GM12878 (cell line): ENCODE measurements at regions not wholly inside any gene's neighbourhood (a gene's known extent, or its start where the extent isn't known, plus 50 kb on each side); places are given as distances from the start of the nearest gene placed in this dataset.

ENCODE experiments used
- ATAC-seq: fragments of 200-7000 bp; cut with Tn5 transposase; 3 replicates; pipeline ENCODE4 v1.9.1; 2020; ENCODE audit warnings: mild to moderate bottlenecking, moderate library complexity
- BruUV-seq: library from RNA; stranded (reverse); fragments of 400-500 nt; replicated peaks from 2 replicates; lab custom pipeline; 2021; lab: Mats Ljungman, UMichigan
- CTCF ChIA-PET: fragments of 300-600 bp; sonication (Branson Sonifier 250); formaldehyde crosslinking; extraction: SDS; loops from one replicate; lab custom pipeline; 2021; ENCODE audit warnings: inconsistent platforms; lab: Yijun Ruan, JAX
- POLR2A ChIA-PET: fragments of 350-600 bp; formaldehyde crosslinking; extraction: SDS; loops from one replicate; lab custom pipeline; 2021; ENCODE audit warnings: inconsistent platforms; lab: Charles Lee
- RAD21 ChIA-PET: fragments of 300-600 bp; sonication (Branson Sonifier 250); formaldehyde crosslinking; loops from one replicate; lab custom pipeline; 2023; ENCODE audit warnings: antibody characterized with exemption; ENCODE audit not compliant: unreplicated experiment; lab: Charles Lee
- SMC1A ChIA-PET: fragments of 300-600 bp; sonication (Branson Sonifier 250); formaldehyde crosslinking; loops from one replicate; lab custom pipeline; 2023; ENCODE audit not compliant: unreplicated experiment, uncharacterized antibody; lab: Charles Lee
- DNase-seq: peaks from one replicate; pipeline ENCODE4 v3.0.0-alpha.2; 2011; ENCODE audit warnings: low read depth, low spot score
- FAIRE-seq: peaks from 3 replicates; lab custom pipeline; 2011; peaks lifted over from hg19 to GRCh38; lab: Jason Lieb, UNC
- H2AFZ ChIP-seq: 2 replicates; pipeline ENCODE4 v1.6.0; 2011; ENCODE audit warnings: low read depth, low read length, control low read depth; ENCODE audit not compliant: control insufficient read depth
- H3K27ac ChIP-seq: 2 replicates; pipeline ENCODE4 v1.5.1; 2011; ENCODE audit warnings: control low read depth; ENCODE audit not compliant: control insufficient read depth, insufficient read depth
- H3K27me3 ChIP-seq, 2 experiments: replicated peaks in 1 of 2; 2 replicates each; pipeline versions ENCODE4 v1.6.0 to v1.6.1; 2011; ENCODE audit warnings: low read length in 1 of 2; ENCODE audit not compliant: control insufficient read depth in 2 of 2, insufficient read depth in 2 of 2
- H3K36me3 ChIP-seq, 2 experiments: 2 replicates each; pipeline ENCODE4 v1.5.1; 2011; ENCODE audit warnings: low read length in 1 of 2; ENCODE audit not compliant: control insufficient read depth in 2 of 2, insufficient read depth in 2 of 2
- H3K4me1 ChIP-seq: 2 replicates; pipeline ENCODE4 v1.6.1; 2011; ENCODE audit warnings: mild to moderate bottlenecking, low read length, moderate library complexity, mixed read lengths; ENCODE audit not compliant: control insufficient read depth, insufficient read depth
- H3K4me2 ChIP-seq: 2 replicates; pipeline ENCODE4 v1.6.0; 2011; ENCODE audit warnings: control low read depth; ENCODE audit not compliant: control insufficient read depth, insufficient read depth
- H3K4me3 ChIP-seq: fragments of 200-600 bp; sonication (generic); 2 replicates; pipeline ENCODE4 v1.5.1; 2016
- H3K79me2 ChIP-seq: 2 replicates; pipeline ENCODE4 v1.6.0; 2011; ENCODE audit warnings: low read length; ENCODE audit not compliant: control insufficient read depth, insufficient read depth
- H3K9ac ChIP-seq: 2 replicates; pipeline ENCODE4 v1.8.0; 2011; ENCODE audit warnings: low read length, control low read depth, mixed read lengths; ENCODE audit not compliant: control insufficient read depth, insufficient read depth
- H3K9me3 ChIP-seq: replicated peaks from 3 replicates; pipeline ENCODE4 v1.5.1; 2011; ENCODE audit warnings: mild to moderate bottlenecking, low read length; ENCODE audit not compliant: control insufficient read depth, insufficient read depth
- H4K20me1 ChIP-seq: 2 replicates; pipeline ENCODE4 v1.6.0; 2011; ENCODE audit not compliant: control insufficient read depth, insufficient read depth
- HDAC2 ChIP-seq: fragments of 200-600 bp; sonication (generic); IDR thresholded peaks from 2 replicates; pipeline ENCODE4 v1.6.1; 2017
- MYB ChIP-seq: fragments of 150-350 bp; IDR thresholded peaks from 2 replicates; pipeline ENCODE4 v1.6.1; 2014; ENCODE audit warnings: mild to moderate bottlenecking, low read depth, low read length, borderline replicate concordance
- PAX5 ChIP-seq: IDR thresholded peaks from 2 replicates; pipeline ENCODE4 v1.6.1; 2011; ENCODE audit warnings: low read depth, low read length, borderline replicate concordance
- POLR2A ChIP-seq: IDR thresholded peaks from 2 replicates; pipeline ENCODE4 v1.6.1; 2011; ENCODE audit warnings: low read depth, mild to moderate bottlenecking, low read length
- RAD21 ChIP-seq: IDR thresholded peaks from 2 replicates; pipeline ENCODE4 v1.6.1; 2011; ENCODE audit warnings: mild to moderate bottlenecking, low read depth, low read length, moderate library complexity; ENCODE audit not compliant: insufficient read depth
- SUPT20H ChIP-seq: IDR thresholded peaks from 2 replicates; pipeline ENCODE4 v1.6.1; 2011; ENCODE audit warnings: low read depth, mild to moderate bottlenecking, low read length, moderate library complexity, borderline replicate concordance; ENCODE audit not compliant: control insufficient read depth
- in situ Hi-C: fragments of 300-500 bp; cut with MboI; formaldehyde crosslinking; loops from 9 replicates; pipeline ENCODE4 v1.14.3; 2018; ENCODE audit warnings: mixed read lengths
- intact Hi-C: fragments of 100-400 bp; cut with micrococcal nuclease; formaldehyde crosslinking; loops from one replicate; pipeline ENCODE4 v1.14.2; 2022; ENCODE audit not compliant: unreplicated experiment
- TF ChIP-seq, protein P1 (sequence below): fragments of 450-650 bp; IDR thresholded peaks from 2 replicates; pipeline ENCODE4 v1.6.1; 2017; ENCODE audit warnings: borderline replicate concordance
- TF ChIP-seq, protein P2 (sequence below): fragments of 150-350 bp; IDR thresholded peaks from 2 replicates; pipeline ENCODE4 v1.6.1; 2014; ENCODE audit warnings: mild to moderate bottlenecking, low read depth, low read length
- TF ChIP-seq, protein P3 (sequence below), 3 experiments: IDR thresholded peaks in 2 of 3; conservative IDR thresholded peaks in 1 of 3; 2 replicates each; pipeline ENCODE4 v1.5.1; 2011; ENCODE audit warnings: low read depth in 3 of 3, low read length in 3 of 3, mild to moderate bottlenecking in 3 of 3, control low read depth in 2 of 3, moderate library complexity in 2 of 3, inconsistent platforms in 1 of 3, mixed read lengths in 1 of 3; ENCODE audit not compliant: control insufficient read depth in 2 of 3, insufficient read depth in 1 of 3; ENCODE audit errors: extremely low read depth in 1 of 3
- TF ChIP-seq, protein P4 (sequence below): IDR thresholded peaks from 2 replicates; pipeline ENCODE4 v1.6.1; 2011; ENCODE audit warnings: borderline replicate concordance, low read depth, mild to moderate bottlenecking, moderate library complexity, low read length; ENCODE audit not compliant: insufficient read depth, poor library complexity, severe bottlenecking

DNA sequence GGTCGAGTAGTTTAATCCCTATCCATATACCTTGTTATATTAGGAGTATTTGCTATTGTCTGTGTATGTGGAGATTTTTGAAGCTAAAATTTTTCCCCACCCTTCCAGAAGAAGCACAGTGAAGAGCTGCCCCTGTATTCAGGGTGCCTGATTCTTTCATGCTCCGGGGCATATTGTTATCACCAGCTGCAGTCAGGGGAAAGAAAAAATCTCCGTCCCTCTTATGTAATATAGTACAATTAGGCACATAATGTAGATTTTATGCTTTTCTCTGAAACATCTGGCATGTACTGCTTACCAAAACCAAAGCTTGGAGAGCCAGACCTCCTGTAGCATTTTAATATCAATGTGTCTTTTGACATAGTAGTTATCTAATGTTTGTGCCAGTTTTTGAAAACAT lies 214.9 kb upstream of the EDNRB start (continued):
- no peak for TF ChIP-seq PAX5
- TF ChIP-seq, protein P1, sequence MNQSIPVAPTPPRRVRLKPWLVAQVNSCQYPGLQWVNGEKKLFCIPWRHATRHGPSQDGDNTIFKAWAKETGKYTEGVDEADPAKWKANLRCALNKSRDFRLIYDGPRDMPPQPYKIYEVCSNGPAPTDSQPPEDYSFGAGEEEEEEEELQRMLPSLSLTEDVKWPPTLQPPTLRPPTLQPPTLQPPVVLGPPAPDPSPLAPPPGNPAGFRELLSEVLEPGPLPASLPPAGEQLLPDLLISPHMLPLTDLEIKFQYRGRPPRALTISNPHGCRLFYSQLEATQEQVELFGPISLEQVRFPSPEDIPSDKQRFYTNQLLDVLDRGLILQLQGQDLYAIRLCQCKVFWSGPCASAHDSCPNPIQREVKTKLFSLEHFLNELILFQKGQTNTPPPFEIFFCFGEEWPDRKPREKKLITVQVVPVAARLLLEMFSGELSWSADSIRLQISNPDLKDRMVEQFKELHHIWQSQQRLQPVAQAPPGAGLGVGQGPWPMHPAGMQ = no peak
- TF ChIP-seq, protein P2, sequence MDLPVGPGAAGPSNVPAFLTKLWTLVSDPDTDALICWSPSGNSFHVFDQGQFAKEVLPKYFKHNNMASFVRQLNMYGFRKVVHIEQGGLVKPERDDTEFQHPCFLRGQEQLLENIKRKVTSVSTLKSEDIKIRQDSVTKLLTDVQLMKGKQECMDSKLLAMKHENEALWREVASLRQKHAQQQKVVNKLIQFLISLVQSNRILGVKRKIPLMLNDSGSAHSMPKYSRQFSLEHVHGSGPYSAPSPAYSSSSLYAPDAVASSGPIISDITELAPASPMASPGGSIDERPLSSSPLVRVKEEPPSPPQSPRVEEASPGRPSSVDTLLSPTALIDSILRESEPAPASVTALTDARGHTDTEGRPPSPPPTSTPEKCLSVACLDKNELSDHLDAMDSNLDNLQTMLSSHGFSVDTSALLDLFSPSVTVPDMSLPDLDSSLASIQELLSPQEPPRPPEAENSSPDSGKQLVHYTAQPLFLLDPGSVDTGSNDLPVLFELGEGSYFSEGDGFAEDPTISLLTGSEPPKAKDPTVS = no peak

DNA sequence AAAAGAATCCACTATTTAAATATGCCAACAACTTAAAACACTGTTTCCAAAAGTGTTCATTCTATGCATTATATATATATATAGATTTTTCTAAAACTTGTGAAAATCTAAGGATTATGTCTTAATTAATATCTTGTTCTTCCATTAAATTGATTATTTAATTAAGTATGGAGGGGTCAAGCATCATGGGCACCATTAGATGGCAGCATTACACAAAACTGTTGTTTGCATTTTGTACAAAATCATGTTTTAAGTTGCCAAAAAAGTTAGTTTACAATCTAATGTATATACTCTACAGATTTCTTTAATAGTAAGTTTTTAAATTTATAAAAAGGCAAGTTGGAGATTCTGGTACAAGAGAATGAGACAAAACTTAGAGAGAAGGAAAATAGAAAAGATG lies 213.2 kb upstream of the EDNRB start:
- ChIA-PET SMC1A (interaction anchor here (0.9 to 2.2 kb wide), 5 partner anchors 10 to 847 kb away, joined by 3 to 7 read pairs (median 4); no protein-coding TSS in a partner anchor), RAD21 (interaction anchor here (1.6 to 1.7 kb wide), 2 partner anchors 8 to 847 kb away, joined by 5 read pairs; no protein-coding TSS in a partner anchor)

More for the DNA sequence above, 213.2 kb upstream of the EDNRB start:
- no peak for TF ChIP-seq HDAC2
- TF ChIP-seq MYB = no peak
- no peak for TF ChIP-seq POLR2A
- TF ChIP-seq, protein P3, sequence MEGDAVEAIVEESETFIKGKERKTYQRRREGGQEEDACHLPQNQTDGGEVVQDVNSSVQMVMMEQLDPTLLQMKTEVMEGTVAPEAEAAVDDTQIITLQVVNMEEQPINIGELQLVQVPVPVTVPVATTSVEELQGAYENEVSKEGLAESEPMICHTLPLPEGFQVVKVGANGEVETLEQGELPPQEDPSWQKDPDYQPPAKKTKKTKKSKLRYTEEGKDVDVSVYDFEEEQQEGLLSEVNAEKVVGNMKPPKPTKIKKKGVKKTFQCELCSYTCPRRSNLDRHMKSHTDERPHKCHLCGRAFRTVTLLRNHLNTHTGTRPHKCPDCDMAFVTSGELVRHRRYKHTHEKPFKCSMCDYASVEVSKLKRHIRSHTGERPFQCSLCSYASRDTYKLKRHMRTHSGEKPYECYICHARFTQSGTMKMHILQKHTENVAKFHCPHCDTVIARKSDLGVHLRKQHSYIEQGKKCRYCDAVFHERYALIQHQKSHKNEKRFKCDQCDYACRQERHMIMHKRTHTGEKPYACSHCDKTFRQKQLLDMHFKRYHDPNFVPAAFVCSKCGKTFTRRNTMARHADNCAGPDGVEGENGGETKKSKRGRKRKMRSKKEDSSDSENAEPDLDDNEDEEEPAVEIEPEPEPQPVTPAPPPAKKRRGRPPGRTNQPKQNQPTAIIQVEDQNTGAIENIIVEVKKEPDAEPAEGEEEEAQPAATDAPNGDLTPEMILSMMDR (IDR thresholded peaks at IDR 0.05 in 2 of 3, conservative IDR thresholded peaks at IDR 0.05 in 1 of 3; ENCODE audit: control insufficient read depth in 2 of 3, extremely low read depth in 1 of 3, insufficient read depth in 1 of 3, low read depth in 3 of 3, low read length in 3 of 3) = peak in 1 of 3 experiments; percentile 36; a peak in 1 of 6 replicates
- TF ChIP-seq SUPT20H = no peak
- peak; percentile 53 for TF ChIP-seq RAD21
- TF ChIP-seq, protein P4, sequence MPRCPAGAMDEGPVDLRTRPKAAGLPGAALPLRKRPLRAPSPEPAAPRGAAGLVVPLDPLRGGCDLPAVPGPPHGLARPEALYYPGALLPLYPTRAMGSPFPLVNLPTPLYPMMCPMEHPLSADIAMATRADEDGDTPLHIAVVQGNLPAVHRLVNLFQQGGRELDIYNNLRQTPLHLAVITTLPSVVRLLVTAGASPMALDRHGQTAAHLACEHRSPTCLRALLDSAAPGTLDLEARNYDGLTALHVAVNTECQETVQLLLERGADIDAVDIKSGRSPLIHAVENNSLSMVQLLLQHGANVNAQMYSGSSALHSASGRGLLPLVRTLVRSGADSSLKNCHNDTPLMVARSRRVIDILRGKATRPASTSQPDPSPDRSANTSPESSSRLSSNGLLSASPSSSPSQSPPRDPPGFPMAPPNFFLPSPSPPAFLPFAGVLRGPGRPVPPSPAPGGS = no peak
- TF ChIP-seq, all 136 proteins: peak for 2
- no peaks in the 10 kb centered on the region; a peak in 1 of 4 replicates for H3K27me3 ChIP-seq
- H3K9me3 ChIP-seq = no peaks in the 10 kb centered on the region
- no peak overlapping the region for H2AFZ ChIP-seq
- H4K20me1 ChIP-seq = no peaks in the 10 kb centered on the region
- ChIA-PET CTCF (interaction anchor here (1.2 to 5.0 kb wide), 3 partner anchors 10 to 329 kb away, joined by 4 to 22 read pairs (median 12); no protein-coding TSS in a partner anchor), POLR2A (no interaction called here)
- FAIRE-seq (no peak), DNase-seq (no peak), ATAC-seq (no peak)
- H3K4me2 ChIP-seq = no peak overlapping the region
- intact Hi-C loops = loop anchor here (10.0 kb wide), 5 partner anchors 263 to 1193 kb away; no protein-coding TSS in a partner anchor
- H3K4me1 ChIP-seq = no peaks in the 10 kb centered on the region
- no peak overlapping the region for H3K9ac ChIP-seq
- BruUV-seq = no TSS peak
- no peak overlapping the region for H3K27ac ChIP-seq
- H3K4me3 ChIP-seq = no peak overlapping the region
- no peaks in the 10 kb centered on the region for H3K79me2 ChIP-seq
- H3K36me3 ChIP-seq = no peaks in the 10 kb centered on the region
- in situ Hi-C loops = no loop called here
